Stomach (tissue), 8 donors: ENCODE measurements at regions not wholly inside any gene's neighbourhood (a gene's known extent, or its start where the extent isn't known, plus 50 kb on each side); places are given as distances from the start of the nearest gene placed in this dataset.

ENCODE experiments used
- DNase-seq, 2 donors: peaks; one replicate each; pipeline versions ENCODE4 v3.0.0 to v3.0.0-alpha.2; 2013 to 2019
- H3K27ac ChIP-seq, 5 donors: fragments of 200-600 bp in 4 of 5; sonication (generic) in 4 of 5; one replicate each; pipeline ENCODE4 v1.5.1; 2013 to 2019; ENCODE audit warnings: mild to moderate bottlenecking in 1 of 5, moderate library complexity in 1 of 5
- H3K27me3 ChIP-seq, 3 donors: fragments of 200-600 bp; sonication (generic); one replicate each; pipeline ENCODE4 v1.5.1; 2017 to 2019; ENCODE audit warnings: mixed run types in 1 of 3
- H3K36me3 ChIP-seq, 4 donors: fragments of 200-600 bp; sonication (generic); 1 replicate in 3 of 4; 2 replicates in 1 of 4; pipeline ENCODE4 v1.5.1; 2016 to 2019
- H3K4me1 ChIP-seq, 4 donors: fragments of 200-600 bp; sonication (generic); one replicate each; pipeline ENCODE4 v1.5.1; 2016 to 2019
- H3K4me3 ChIP-seq, 4 donors: fragments of 200-600 bp; sonication (generic) in 3 of 4; one replicate each; pipeline ENCODE4 v1.5.1; 2016 to 2019; ENCODE audit warnings: mild to moderate bottlenecking in 1 of 4
- H3K9me3 ChIP-seq, 4 donors: fragments of 200-600 bp; sonication (generic); one replicate each; pipeline ENCODE4 v1.5.1; 2016 to 2019
- CTCF ChIP-seq, 7 experiments: fragments of 450-650 bp in 4 of 7; fragments of 200-600 bp in 3 of 7; sonication (generic) in 3 of 7; IDR thresholded peaks; one replicate each; pipeline ENCODE4 v1.5.1; 2016 to 2019; ENCODE audit warnings: antibody characterized with exemption in 7 of 7, control low read depth in 2 of 7, mild to moderate bottlenecking in 1 of 7
- EP300 ChIP-seq: sonication (generic); formaldehyde crosslinking; IDR thresholded peaks from one replicate; pipeline ENCODE4 v1.6.1; 2017; ENCODE audit warnings: antibody characterized with exemption
- POLR2A ChIP-seq, 4 donors: fragments of 450-650 bp; IDR thresholded peaks; one replicate each; pipeline ENCODE4 v1.6.1; 2016; ENCODE audit warnings: antibody characterized with exemption in 4 of 4, control low read depth in 2 of 4, mild to moderate bottlenecking in 1 of 4, moderate library complexity in 1 of 4
- POLR2AphosphoS5 ChIP-seq, 3 donors: sonication (generic); formaldehyde crosslinking; IDR thresholded peaks; one replicate each; pipeline ENCODE4 v1.6.1; 2016; ENCODE audit warnings: antibody characterized with exemption in 3 of 3
- WGBS, 5 donors: extraction: QIAGEN DNeasy Blood & Tissue Kit in 3 of 5; methylation state at CpG; one replicate each; pipeline versions ENCODE4 v1.1.5 to v1.1.7; 2013 to 2018; 5-methylcytosine and 5-hydroxymethylcytosine counted together
- intact Hi-C: fragments of 100-400 bp; cut with DNase I; formaldehyde crosslinking; loops from one replicate; pipeline ENCODE4 v1.15.1; 2023; ENCODE audit warnings: low total_unique reads
- donor health status: healthy with polysubstance abuse.
- donor health status: Bipolar disorder and iron deficiency.
- donor health status: healthy.

GRCh38 chr5:23157716-23158115 lies 304.6 kb upstream of the CDH12 start:
- no peak for DNase-seq
- Histone ChIP-seq H3K27ac (no peak overlapping the region), H3K9me3 (no peaks in the 10 kb centered on the region), H3K36me3 (no peaks in the 10 kb centered on the region), H3K27me3 (no peaks in the 10 kb centered on the region), H3K4me1 (no peaks in the 10 kb centered on the region), H3K4me3 (no peak overlapping the region)
- intact Hi-C loops = no loop called here
- 68 to 92% (median 82%) methylated on average over 1 of the region's 1 CpG for WGBS, 5 donors
- TF ChIP-seq POLR2AphosphoS5 (IDR thresholded peaks at IDR 0.05) (no peak), EP300 (no peak)

DNA sequence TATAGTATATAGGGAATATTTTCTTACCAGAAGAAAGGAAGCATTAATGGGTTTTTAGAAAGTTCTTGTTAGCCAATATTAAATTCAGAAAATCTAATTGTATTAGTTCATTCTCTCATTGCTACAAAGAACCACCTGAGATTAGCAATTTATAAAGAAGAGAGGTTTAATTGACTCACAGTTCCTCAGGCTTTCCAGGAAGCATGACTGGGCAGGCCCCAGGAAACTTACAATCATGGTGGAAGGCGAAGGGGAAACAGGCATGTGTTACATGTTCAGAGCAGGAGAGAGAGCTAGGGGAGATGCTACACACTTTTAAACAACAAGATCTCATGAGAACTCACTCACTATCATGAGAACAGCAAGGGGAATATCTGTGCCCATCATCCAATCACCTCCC lies 304.0 kb upstream of the CDH12 start:
- intact Hi-C loops = no loop called here
- 77 to 87% (median 78%) methylated on average over 1 of the region's 1 CpG for WGBS, 5 donors
- Histone ChIP-seq H3K27me3 (no peaks in the 10 kb centered on the region), H3K27ac (no peak overlapping the region), H3K4me1 (no peaks in the 10 kb centered on the region), H3K9me3 (no peaks in the 10 kb centered on the region), H3K36me3 (no peaks in the 10 kb centered on the region), H3K4me3 (no peak overlapping the region)
- no peak for DNase-seq
- no peak for TF ChIP-seq CTCF (IDR thresholded peaks at IDR 0.05)
- no peak for TF ChIP-seq POLR2A (IDR thresholded peaks at IDR 0.05)
- no peak for TF ChIP-seq EP300
- no peak for TF ChIP-seq POLR2AphosphoS5 (IDR thresholded peaks at IDR 0.05)

- no peaks in the 10 kb centered on the region for H3K36me3 ChIP-seq
- no peaks in the 10 kb centered on the region for H3K4me1 ChIP-seq
- intact Hi-C loops = no loop called here
- H3K4me3 ChIP-seq = no peak overlapping the region
- 79 to 87% (median 83%) methylated on average over 5 of the region's 5 CpGs for WGBS, 5 donors
- H3K27ac ChIP-seq = no peak overlapping the region
- no peaks in the 10 kb centered on the region for H3K27me3 ChIP-seq
- no peak for DNase-seq
- H3K9me3 ChIP-seq = no peaks in the 10 kb centered on the region
- TF ChIP-seq EP300 (no peak), CTCF (IDR thresholded peaks at IDR 0.05) (no peak), POLR2A (IDR thresholded peaks at IDR 0.05) (no peak), POLR2AphosphoS5 (IDR thresholded peaks at IDR 0.05) (no peak)
Measured at GRCh38 chr5:23147625-23148024, 294.5 kb upstream of the CDH12 start.

GRCh38 chr5:23146183-23146582 lies 293.0 kb upstream of the CDH12 start:
- Histone ChIP-seq H3K36me3 (no peaks in the 10 kb centered on the region), H3K27ac (no peak overlapping the region), H3K4me3 (no peak overlapping the region), H3K4me1 (no peaks in the 10 kb centered on the region), H3K9me3 (no peaks in the 10 kb centered on the region), H3K27me3 (no peaks in the 10 kb centered on the region)
- DNase-seq = no peak
- WGBS, 5 donors = 89 to 96% (median 92%) methylated on average over 3 to 11 of the region's 11 CpGs
- intact Hi-C loops = no loop called here
- TF ChIP-seq POLR2A (IDR thresholded peaks at IDR 0.05) (no peak), EP300 (no peak), CTCF (IDR thresholded peaks at IDR 0.05) (no peak), POLR2AphosphoS5 (IDR thresholded peaks at IDR 0.05) (no peak)

- peak in 3 of 7 experiments; percentile 24 to 25 (median 25) for TF ChIP-seq CTCF (IDR thresholded peaks at IDR 0.05)
- TF ChIP-seq EP300 = no peak
- WGBS, 5 donors = 3 to 7% (median 4%) methylated on average over 4 of the region's 4 CpGs
- H3K9me3 ChIP-seq = no peaks in the 10 kb centered on the region
- H3K36me3 ChIP-seq = no peaks in the 10 kb centered on the region
- no peak overlapping the region for H3K4me3 ChIP-seq
- intact Hi-C loops = no loop called here
- no peak overlapping the region for H3K27ac ChIP-seq
- H3K27me3 ChIP-seq = no peaks in the 10 kb centered on the region
- no peaks in the 10 kb centered on the region for H3K4me1 ChIP-seq
- peak in 1 of 2 donors; percentile 15 for DNase-seq
Measured at GRCh38 chr5:23139338-23140171, 286.4 kb upstream of the CDH12 start.
